ENCODE measurements at regions not wholly inside any gene's neighbourhood (a gene's known extent, or its start where the extent isn't known, plus 50 kb on each side); places are given as distances from the start of the nearest gene placed in this dataset.

DNA sequence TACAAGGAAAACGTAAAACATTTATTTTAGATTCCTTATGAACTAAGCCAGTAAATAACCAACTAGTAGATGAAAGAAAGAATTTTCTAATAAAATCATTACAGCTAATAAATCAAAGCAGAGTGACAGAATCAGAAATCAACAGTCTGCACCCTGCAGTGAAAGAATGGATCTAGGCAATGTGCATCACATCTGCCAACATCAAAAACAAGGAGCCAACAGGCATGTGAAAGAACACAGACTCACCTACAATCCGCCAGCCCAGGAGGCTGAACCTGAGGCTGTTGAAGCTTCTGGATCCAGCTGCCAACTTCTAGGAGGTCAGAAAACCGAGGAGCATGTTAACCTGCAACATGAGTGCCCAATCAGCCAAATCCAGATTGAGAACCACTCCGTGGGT is 196.3 kb downstream of the SETD4 start:
- TF ChIP-seq, protein P1, sequence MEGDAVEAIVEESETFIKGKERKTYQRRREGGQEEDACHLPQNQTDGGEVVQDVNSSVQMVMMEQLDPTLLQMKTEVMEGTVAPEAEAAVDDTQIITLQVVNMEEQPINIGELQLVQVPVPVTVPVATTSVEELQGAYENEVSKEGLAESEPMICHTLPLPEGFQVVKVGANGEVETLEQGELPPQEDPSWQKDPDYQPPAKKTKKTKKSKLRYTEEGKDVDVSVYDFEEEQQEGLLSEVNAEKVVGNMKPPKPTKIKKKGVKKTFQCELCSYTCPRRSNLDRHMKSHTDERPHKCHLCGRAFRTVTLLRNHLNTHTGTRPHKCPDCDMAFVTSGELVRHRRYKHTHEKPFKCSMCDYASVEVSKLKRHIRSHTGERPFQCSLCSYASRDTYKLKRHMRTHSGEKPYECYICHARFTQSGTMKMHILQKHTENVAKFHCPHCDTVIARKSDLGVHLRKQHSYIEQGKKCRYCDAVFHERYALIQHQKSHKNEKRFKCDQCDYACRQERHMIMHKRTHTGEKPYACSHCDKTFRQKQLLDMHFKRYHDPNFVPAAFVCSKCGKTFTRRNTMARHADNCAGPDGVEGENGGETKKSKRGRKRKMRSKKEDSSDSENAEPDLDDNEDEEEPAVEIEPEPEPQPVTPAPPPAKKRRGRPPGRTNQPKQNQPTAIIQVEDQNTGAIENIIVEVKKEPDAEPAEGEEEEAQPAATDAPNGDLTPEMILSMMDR (IDR thresholded peaks at IDR 0.05; ENCODE audit: control insufficient read depth, extremely low read depth, insufficient read depth), result no peak
- DNase-seq (ENCODE audit: low read depth), result no peak
- H3K4me3 ChIP-seq (ENCODE audit: low read depth, low read length), result no peak overlapping the region

DNA sequence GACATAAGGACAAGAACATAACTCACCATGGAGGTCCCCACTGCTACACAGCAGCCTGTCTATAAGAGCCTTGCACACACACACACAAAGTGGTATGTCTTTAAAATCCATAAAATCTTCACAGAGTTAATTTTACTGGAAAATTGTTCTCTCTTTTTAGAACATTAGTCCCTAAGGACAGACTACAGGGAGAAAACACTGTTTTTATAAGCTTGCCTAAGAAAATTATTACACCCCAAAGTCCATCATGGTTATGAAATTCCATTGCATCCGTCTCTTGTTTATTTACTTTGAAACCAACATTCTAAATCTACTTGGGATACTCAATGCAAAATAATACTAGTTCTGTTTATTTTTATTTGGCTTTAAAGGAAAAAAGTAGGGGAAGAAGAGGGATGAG is 197.4 kb downstream of the SETD4 start:
- no peak for DNase-seq (ENCODE audit: low read depth)

DNA sequence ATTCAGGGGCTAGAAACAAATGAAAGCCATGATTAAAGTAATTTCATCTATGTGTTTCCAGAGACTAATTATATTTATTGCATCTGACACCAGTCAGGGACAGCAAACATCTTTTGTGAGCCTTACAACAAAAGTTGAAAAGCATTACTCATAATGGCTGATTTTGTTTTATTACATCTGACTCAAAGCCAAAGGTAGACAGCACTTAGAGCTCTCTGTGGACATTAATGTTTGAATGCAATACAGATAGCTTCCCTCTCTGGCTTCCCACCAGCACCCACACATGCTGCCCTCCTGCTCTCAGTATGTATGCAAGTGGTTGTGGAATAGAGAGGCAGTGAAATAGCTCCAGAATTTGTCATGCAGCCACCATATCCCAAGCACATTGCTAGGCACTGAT is 198.7 kb downstream of the SETD4 start:
- DNase-seq (ENCODE audit: low read depth), result no peak
- no peak overlapping the region for H3K4me3 ChIP-seq (ENCODE audit: low read depth, low read length)
- TF ChIP-seq, protein P1 (IDR thresholded peaks at IDR 0.05; ENCODE audit: control insufficient read depth, extremely low read depth, insufficient read depth), result no peak

More for the DNA sequence above, 197.4 kb downstream of the SETD4 start:
- H3K4me3 ChIP-seq (ENCODE audit: low read depth, low read length), result no peak overlapping the region
- TF ChIP-seq, protein P1 (IDR thresholded peaks at IDR 0.05; ENCODE audit: control insufficient read depth, extremely low read depth, insufficient read depth), result no peak

DNA sequence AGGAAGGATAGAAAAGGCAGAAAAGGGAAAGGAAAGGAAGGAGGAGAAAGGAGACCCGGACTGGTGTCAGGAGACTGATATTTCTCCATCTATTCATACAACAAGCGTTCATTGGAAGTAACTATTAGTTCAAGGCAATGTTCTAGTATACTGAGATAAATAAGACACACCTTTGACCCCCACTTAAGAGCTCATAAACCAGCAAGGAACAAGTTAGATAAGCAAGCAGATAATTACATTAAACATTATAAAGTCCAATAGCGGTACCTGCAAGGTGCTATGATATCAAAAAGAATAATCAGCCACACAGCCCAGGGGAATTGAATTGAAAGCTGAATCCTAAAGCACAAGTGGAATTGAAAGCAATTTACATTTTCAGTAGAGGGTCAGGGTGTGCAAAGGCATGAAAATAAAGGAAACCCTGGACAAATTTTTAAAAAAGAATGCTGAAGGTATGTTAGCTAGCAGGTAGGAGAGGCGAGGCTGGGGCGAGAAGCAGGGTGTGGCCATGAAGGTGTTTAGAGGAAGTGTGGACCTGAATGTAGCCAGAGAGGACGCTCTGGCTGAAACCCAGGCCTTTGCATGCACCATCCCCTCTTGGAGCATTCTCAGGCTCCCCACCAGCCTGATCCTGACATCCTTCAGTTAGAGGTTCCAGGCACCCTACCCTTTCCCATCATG is 200.0 kb downstream of the SETD4 start:
- TF ChIP-seq, protein P1 (IDR thresholded peaks at IDR 0.05; ENCODE audit: control insufficient read depth, extremely low read depth, insufficient read depth), result no peak
- H3K4me3 ChIP-seq (ENCODE audit: low read depth, low read length), result no peak overlapping the region
- DNase-seq (ENCODE audit: low read depth), result no peak

DNA sequence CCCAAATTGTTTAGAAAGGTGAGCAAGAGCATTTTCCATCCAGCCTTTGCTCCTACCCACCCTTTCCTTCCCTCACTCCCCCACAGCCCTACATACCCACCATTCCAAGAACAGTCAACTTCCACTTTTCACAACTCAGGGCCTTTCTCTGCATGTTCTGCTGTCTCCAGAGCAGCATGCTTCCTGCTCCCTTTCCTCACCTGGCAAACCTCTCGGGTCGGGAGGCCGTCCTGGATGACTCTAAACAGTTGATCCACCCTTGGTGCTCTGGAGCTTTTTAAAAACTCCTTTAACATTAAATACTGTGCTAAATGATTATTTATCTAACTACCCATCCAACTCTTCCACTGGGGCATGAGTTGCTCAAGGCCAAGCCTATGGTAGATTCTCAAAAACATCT is 200.6 kb downstream of the SETD4 start:
- no peak for DNase-seq (ENCODE audit: low read depth)
- no peak overlapping the region for H3K4me3 ChIP-seq (ENCODE audit: low read depth, low read length)
- TF ChIP-seq, protein P1 (IDR thresholded peaks at IDR 0.05; ENCODE audit: control insufficient read depth, extremely low read depth, insufficient read depth), result no peak

DNA sequence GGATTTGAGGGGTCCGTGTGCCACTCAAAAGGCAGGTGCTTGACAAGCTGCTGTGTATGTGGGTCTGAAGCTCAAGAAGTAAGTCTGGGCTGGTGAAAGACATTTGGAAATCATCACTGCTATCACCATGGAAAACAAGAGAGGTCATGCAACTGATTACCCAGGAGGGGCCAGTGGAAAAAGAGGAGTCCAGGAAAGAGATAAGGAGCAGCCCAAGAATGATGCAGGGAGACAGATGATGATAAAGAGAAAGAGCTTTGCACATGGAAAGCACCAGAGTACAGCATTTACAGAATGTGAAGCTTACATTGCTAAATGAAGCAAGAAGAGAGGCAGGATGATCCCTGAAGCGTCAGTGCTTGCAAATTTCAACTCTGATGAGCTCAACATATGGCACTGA is 203.2 kb downstream of the SETD4 start:
- no peak for DNase-seq (ENCODE audit: low read depth)
- TF ChIP-seq, protein P1 (IDR thresholded peaks at IDR 0.05; ENCODE audit: control insufficient read depth, extremely low read depth, insufficient read depth), result no peak

DNA sequence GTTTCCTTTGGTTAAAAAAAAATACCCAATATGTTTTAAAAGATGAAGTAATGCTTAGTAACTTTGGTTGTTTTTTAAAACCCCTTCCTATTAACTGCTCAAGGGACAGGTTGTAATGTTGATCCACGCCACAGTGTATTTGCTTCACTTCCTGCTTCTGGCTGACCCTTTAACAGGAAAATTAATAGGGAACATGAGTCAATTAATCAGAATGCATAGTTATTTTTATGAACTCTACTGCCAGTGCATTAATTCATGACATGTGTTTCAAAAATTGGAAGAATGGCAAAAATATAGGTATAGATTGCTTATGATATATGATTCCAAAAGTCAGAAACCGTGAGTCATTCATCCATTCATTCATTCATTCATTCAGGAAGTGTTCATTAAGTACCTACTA is 204.8 kb downstream of the SETD4 start:
- DNase-seq (ENCODE audit: low read depth), result no peak
- no peak overlapping the region for H3K4me3 ChIP-seq (ENCODE audit: low read depth, low read length)
- TF ChIP-seq, protein P1 (IDR thresholded peaks at IDR 0.05; ENCODE audit: control insufficient read depth, extremely low read depth, insufficient read depth), result no peak

More for the DNA sequence above, 203.2 kb downstream of the SETD4 start:
- no peak overlapping the region for H3K4me3 ChIP-seq (ENCODE audit: low read depth, low read length)
